Loucy (cell line): ENCODE measurements at regions not wholly inside any gene's neighbourhood (a gene's known extent, or its start where the extent isn't known, plus 50 kb on each side); places are given as distances from the start of the nearest gene placed in this dataset.

Source experiments
- H2AFZ ChIP-seq: fragments of 200-600 bp; sonication (generic); 2 replicates; pipeline ENCODE4 v1.6.0; 2016; ENCODE audit warnings: antibody characterized with exemption, mild to moderate bottlenecking, low read length, moderate library complexity
- H3F3A ChIP-seq: fragments of 200-600 bp; 2 replicates; pipeline ENCODE4 v1.6.0; 2016; ENCODE audit warnings: antibody characterized with exemption, low read depth, mild to moderate bottlenecking
- H3K27me3 ChIP-seq: fragments of 200-600 bp; sonication (generic); 2 replicates; pipeline ENCODE4 v1.6.1; 2014; ENCODE audit warnings: low read length, mild to moderate bottlenecking; ENCODE audit not compliant: insufficient read depth, poor library complexity, severe bottlenecking
- H3K36me3 ChIP-seq: fragments of 200-600 bp; sonication (generic); 2 replicates; pipeline ENCODE4 v1.6.1; 2016; ENCODE audit warnings: low read length; ENCODE audit not compliant: insufficient read depth
- H3K4me1 ChIP-seq: fragments of 200-600 bp; sonication (generic); 2 replicates; pipeline ENCODE4 v1.5.1; 2014; ENCODE audit warnings: low read length, mild to moderate bottlenecking; ENCODE audit not compliant: insufficient read depth, poor library complexity, severe bottlenecking
- H3K4me2 ChIP-seq: fragments of 200-600 bp; sonication (generic); 2 replicates; pipeline ENCODE4 v1.6.0; 2014; ENCODE audit warnings: antibody characterized with exemption, low read length, low read depth, mild to moderate bottlenecking; ENCODE audit not compliant: poor library complexity, severe bottlenecking
- H3K4me3 ChIP-seq: fragments of 200-600 bp; sonication (generic); 2 replicates; pipeline ENCODE4 v1.5.1; 2014; ENCODE audit warnings: low read length, mild to moderate bottlenecking, mixed read lengths; ENCODE audit not compliant: poor library complexity, severe bottlenecking
- H3K79me2 ChIP-seq: fragments of 200-600 bp; sonication (generic); 2 replicates; pipeline ENCODE4 v1.6.1; 2014; ENCODE audit warnings: low read length; ENCODE audit not compliant: insufficient read depth
- H3K9ac ChIP-seq: fragments of 200-600 bp; sonication (generic); 2 replicates; pipeline ENCODE4 v1.6.0; 2014; ENCODE audit warnings: mild to moderate bottlenecking, low read depth, low read length, moderate library complexity; ENCODE audit not compliant: poor library complexity, severe bottlenecking
- H3K9me2 ChIP-seq: fragments of 200-600 bp; sonication (generic); replicated peaks from 2 replicates; pipeline ENCODE4 v1.6.1; 2016; ENCODE audit warnings: low read depth, low read length, mixed read lengths
- H3K9me3 ChIP-seq: fragments of 200-600 bp; sonication (generic); 2 replicates; pipeline ENCODE4 v1.6.1; 2014; ENCODE audit warnings: mild to moderate bottlenecking, antibody characterized with exemption, low read length, low read depth; ENCODE audit not compliant: insufficient read depth
- H4K20me1 ChIP-seq: fragments of 200-600 bp; sonication (generic); 2 replicates; pipeline ENCODE4 v1.6.0; 2014; ENCODE audit warnings: antibody characterized with exemption, low read length, mild to moderate bottlenecking; ENCODE audit not compliant: insufficient read depth, poor library complexity, severe bottlenecking
- EZH2phosphoT487 ChIP-seq: fragments of 200-600 bp; IDR thresholded peaks from 2 replicates; pipeline ENCODE4 v1.6.1; 2018; ENCODE audit warnings: antibody characterized with exemption, mild to moderate bottlenecking, moderate library complexity, borderline replicate concordance
- TF ChIP-seq, protein P1 (sequence below): fragments of 200-600 bp; sonication (generic); conservative IDR thresholded peaks from 2 replicates; pipeline ENCODE4 v1.5.1; 2014; ENCODE audit warnings: mild to moderate bottlenecking, antibody characterized with exemption, low read length

DNA sequence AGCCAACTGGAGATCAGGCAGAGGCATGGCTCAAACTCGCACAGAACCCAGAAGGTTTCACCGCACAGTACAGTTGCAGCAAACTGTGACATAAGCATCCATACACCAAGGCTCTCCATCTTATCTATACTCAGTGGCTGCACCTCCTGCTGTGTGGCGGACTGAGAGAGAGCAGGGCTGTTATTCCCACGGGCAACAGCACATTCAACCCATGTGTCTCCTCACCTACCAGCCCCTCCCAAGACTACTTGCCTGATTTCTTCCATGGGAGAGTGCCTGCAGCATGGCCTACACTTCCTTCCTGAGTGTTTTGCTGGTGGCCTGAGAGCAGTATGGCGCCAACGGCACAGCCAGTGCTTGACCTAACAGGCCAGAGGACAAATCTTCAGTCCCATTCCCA is 1606.6 kb downstream of the SLITRK1 start:
- no peaks in the 10 kb centered on the region for H3K36me3 ChIP-seq
- TF ChIP-seq, protein P1, sequence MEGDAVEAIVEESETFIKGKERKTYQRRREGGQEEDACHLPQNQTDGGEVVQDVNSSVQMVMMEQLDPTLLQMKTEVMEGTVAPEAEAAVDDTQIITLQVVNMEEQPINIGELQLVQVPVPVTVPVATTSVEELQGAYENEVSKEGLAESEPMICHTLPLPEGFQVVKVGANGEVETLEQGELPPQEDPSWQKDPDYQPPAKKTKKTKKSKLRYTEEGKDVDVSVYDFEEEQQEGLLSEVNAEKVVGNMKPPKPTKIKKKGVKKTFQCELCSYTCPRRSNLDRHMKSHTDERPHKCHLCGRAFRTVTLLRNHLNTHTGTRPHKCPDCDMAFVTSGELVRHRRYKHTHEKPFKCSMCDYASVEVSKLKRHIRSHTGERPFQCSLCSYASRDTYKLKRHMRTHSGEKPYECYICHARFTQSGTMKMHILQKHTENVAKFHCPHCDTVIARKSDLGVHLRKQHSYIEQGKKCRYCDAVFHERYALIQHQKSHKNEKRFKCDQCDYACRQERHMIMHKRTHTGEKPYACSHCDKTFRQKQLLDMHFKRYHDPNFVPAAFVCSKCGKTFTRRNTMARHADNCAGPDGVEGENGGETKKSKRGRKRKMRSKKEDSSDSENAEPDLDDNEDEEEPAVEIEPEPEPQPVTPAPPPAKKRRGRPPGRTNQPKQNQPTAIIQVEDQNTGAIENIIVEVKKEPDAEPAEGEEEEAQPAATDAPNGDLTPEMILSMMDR = no peak
- no peak for TF ChIP-seq EZH2phosphoT487
- H3K9me3 ChIP-seq = no peaks in the 10 kb centered on the region
- no peaks in the 10 kb centered on the region for H4K20me1 ChIP-seq
- no peaks in the 10 kb centered on the region for H3K4me1 ChIP-seq
- 0 out of 2 replicates have a peak, but pooled peaks cover 4% of the 10 kb centered on the region for H3K9me2 ChIP-seq
- H3K9ac ChIP-seq = no peak overlapping the region
- no peaks in the 10 kb centered on the region for H3K79me2 ChIP-seq
- no peak overlapping the region for H3K4me2 ChIP-seq
- H3F3A ChIP-seq = no peaks in the 10 kb centered on the region
- no peak overlapping the region for H3K4me3 ChIP-seq
- H2AFZ ChIP-seq = no peak overlapping the region
- no peaks in the 10 kb centered on the region for H3K27me3 ChIP-seq

DNA sequence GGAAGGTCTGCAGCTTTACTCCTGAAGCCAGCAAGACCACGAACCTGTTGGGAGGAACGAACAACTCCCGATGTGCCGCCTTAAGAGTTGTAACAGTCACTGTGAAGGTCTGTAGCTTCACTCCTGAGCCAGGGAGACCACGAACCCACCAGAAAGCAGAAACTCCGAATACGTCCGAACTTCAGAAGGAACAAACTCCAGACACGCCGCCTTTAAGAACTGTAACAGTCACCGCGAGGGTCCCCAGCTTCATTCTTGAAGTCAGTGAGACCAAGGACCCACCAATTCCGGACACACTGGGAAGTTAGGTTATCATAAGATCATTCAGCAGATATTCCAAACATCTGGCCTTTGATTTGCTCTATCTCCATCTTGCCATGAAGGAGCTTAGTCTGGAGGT is 1623.0 kb downstream of the SLITRK1 start:
- no peaks in the 10 kb centered on the region for H3K4me1 ChIP-seq
- H2AFZ ChIP-seq = no peak overlapping the region
- H3K9me3 ChIP-seq = no peaks in the 10 kb centered on the region
- H3K36me3 ChIP-seq = no peaks in the 10 kb centered on the region
- no peak overlapping the region for H3K4me2 ChIP-seq
- no peaks in the 10 kb centered on the region for H3K27me3 ChIP-seq
- no peak overlapping the region for H3K9ac ChIP-seq
- H3K79me2 ChIP-seq = no peaks in the 10 kb centered on the region
- no peak overlapping the region for H3K4me3 ChIP-seq
- no peaks in the 10 kb centered on the region for H4K20me1 ChIP-seq
- no peaks in the 10 kb centered on the region for H3F3A ChIP-seq
- no peaks in the 10 kb centered on the region for H3K9me2 ChIP-seq
- TF ChIP-seq, protein P1 = no peak
- TF ChIP-seq EZH2phosphoT487 = no peak

DNA sequence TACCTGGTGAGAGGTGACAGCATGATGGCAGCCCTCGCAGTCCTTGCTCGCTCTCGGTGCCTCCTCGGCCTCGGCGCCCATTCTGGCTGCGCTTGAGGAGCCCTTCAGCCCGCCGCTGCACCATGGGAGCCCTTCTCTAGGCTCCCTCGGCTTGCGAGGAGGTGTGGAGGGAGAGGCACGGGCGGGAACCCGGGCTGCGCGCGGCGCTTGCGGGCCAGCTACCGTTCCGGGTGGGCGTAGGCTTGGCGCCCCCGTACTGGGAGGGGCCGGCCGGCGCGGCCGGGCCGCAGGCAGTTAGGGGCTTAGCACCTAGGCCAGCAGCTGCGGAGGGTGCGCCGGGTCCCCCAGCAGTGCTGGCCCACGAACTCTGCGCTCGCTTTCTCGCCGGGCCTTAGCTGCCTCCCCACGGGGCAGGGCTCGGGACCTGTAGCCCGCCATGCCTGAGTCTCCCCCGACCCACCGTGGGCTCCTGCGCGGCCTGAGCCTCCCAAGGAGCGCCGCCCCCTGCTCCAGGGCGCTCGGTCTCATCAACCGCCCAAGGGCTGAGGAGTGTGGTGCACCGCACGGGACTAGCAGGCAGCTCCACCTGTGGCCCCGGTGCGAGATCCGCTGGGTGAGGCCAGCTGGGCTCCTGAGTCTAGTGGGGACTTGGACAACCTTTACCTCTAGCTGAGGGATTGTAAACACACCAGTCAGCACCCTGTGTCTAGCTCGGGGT is 1624.3 kb downstream of the SLITRK1 start:
- no peak overlapping the region for H3K4me2 ChIP-seq
- no peaks in the 10 kb centered on the region for H3K27me3 ChIP-seq
- no peaks in the 10 kb centered on the region for H3K9me3 ChIP-seq
- H3K4me1 ChIP-seq = no peaks in the 10 kb centered on the region
- H3K4me3 ChIP-seq = no peak overlapping the region
- no peak overlapping the region for H3K9ac ChIP-seq
- H2AFZ ChIP-seq = no peak overlapping the region
- H3F3A ChIP-seq = no peaks in the 10 kb centered on the region
- no peaks in the 10 kb centered on the region for H4K20me1 ChIP-seq
- H3K9me2 ChIP-seq = no peaks in the 10 kb centered on the region
- TF ChIP-seq EZH2phosphoT487 = no peak
- TF ChIP-seq, protein P1 = no peak
- no peaks in the 10 kb centered on the region for H3K36me3 ChIP-seq
- H3K79me2 ChIP-seq = no peaks in the 10 kb centered on the region
